Endothelial cell of umbilical vein (primary cell): ENCODE measurements at regions not wholly inside any gene's neighbourhood (a gene's known extent, or its start where the extent isn't known, plus 50 kb on each side); places are given as distances from the start of the nearest gene placed in this dataset.

ENCODE experiments used
- BruUV-seq: library from RNA; stranded (reverse); fragments of 400-500 nt; replicated peaks from 2 replicates; lab custom pipeline; 2021; lab: Mats Ljungman, UMichigan
- CTCF ChIA-PET: fragments of 300-600, 350-600 bp; sonication (Branson Sonifier 250); formaldehyde crosslinking; loops from one replicate; lab custom pipeline; 2021; ENCODE audit warnings: antibody characterized with exemption, inconsistent platforms; lab: Charles Lee
- POLR2A ChIA-PET: fragments of 300-600, 350-600 bp; sonication (Branson Sonifier 250); formaldehyde crosslinking; loops from one replicate; lab custom pipeline; 2021; ENCODE audit warnings: antibody characterized with exemption, inconsistent platforms; lab: Charles Lee
- DNase-seq: peaks from one replicate; pipeline ENCODE4 v3.0.0-alpha.2; 2011; ENCODE audit warnings: low read depth, low spot score
- FAIRE-seq: peaks from 2 replicates; lab custom pipeline; 2011; peaks lifted over from hg19 to GRCh38; lab: Jason Lieb, UNC
- H2AFZ ChIP-seq: 2 replicates; pipeline ENCODE4 v1.6.0; 2012; ENCODE audit warnings: low read depth, low read length, control low read depth, inconsistent platforms
- H3K27ac ChIP-seq: 2 replicates; pipeline ENCODE4 v1.5.1; 2011; ENCODE audit warnings: low read depth, mild to moderate bottlenecking, control low read depth, low read length, moderate library complexity; ENCODE audit not compliant: insufficient read depth
- H3K27me3 ChIP-seq, 2 experiments: 2 replicates each; pipeline versions ENCODE4 v1.6.0 to v1.6.1; 2011; ENCODE audit warnings: low read length in 2 of 2, mixed read lengths in 1 of 2; ENCODE audit not compliant: control insufficient read depth in 2 of 2, insufficient read depth in 2 of 2
- H3K36me3 ChIP-seq, 2 experiments: 2 replicates in 1 of 2; 3 replicates in 1 of 2; pipeline ENCODE4 v1.5.1; 2011; ENCODE audit warnings: low read length in 2 of 2, mild to moderate bottlenecking in 1 of 2, moderate library complexity in 1 of 2; ENCODE audit not compliant: control insufficient read depth in 2 of 2, insufficient read depth in 2 of 2; ENCODE audit errors: extremely low read depth in 1 of 2
- H3K4me1 ChIP-seq: 3 replicates; pipeline ENCODE4 v1.5.1; 2011; ENCODE audit warnings: mild to moderate bottlenecking, low read length; ENCODE audit not compliant: control insufficient read depth, insufficient read depth; ENCODE audit errors: extremely low read depth
- H3K4me2 ChIP-seq: 2 replicates; pipeline ENCODE4 v1.6.1; 2011; ENCODE audit warnings: low read length, control low read depth, mixed read lengths; ENCODE audit not compliant: insufficient read depth
- H3K4me3 ChIP-seq, 3 experiments: fragments of 200-600 bp in 1 of 3; sonication (generic), shearing (Covaris generic) in 1 of 3; replicated peaks in 1 of 3; 2 replicates each; pipeline ENCODE4 v1.5.1; 2011 to 2016; ENCODE audit warnings: control low read depth in 3 of 3, low read length in 3 of 3, mild to moderate bottlenecking in 2 of 3, inconsistent platforms in 1 of 3, low read depth in 1 of 3, moderate library complexity in 1 of 3; ENCODE audit not compliant: insufficient read depth in 1 of 3
- H3K79me2 ChIP-seq: 2 replicates; pipeline ENCODE4 v1.6.0; 2012; ENCODE audit warnings: low read length, inconsistent platforms; ENCODE audit not compliant: control insufficient read depth, insufficient read depth
- H3K9ac ChIP-seq: replicated peaks from 2 replicates; pipeline ENCODE3; 2011; ENCODE audit warnings: low read length, control low read depth; ENCODE audit not compliant: insufficient read depth; ENCODE audit errors: extremely low read depth
- H3K9me1 ChIP-seq: replicated peaks from 3 replicates; pipeline ENCODE4 v1.6.0; 2011; ENCODE audit warnings: mild to moderate bottlenecking, low read length; ENCODE audit not compliant: control insufficient read depth, insufficient read depth; ENCODE audit errors: extremely low read depth
- H3K9me3 ChIP-seq: replicated peaks from 2 replicates; pipeline ENCODE4 v1.5.1; 2012; ENCODE audit warnings: low read length, inconsistent platforms; ENCODE audit not compliant: control insufficient read depth, insufficient read depth
- H4K20me1 ChIP-seq: replicated peaks from 2 replicates; pipeline ENCODE3; 2011; ENCODE audit warnings: mild to moderate bottlenecking, low read length; ENCODE audit not compliant: control insufficient read depth, insufficient read depth; ENCODE audit errors: extremely low read depth
- EZH2 ChIP-seq: IDR thresholded peaks from 2 replicates; pipeline ENCODE4 v1.6.1; 2012; ENCODE audit warnings: borderline replicate concordance, low read depth, mild to moderate bottlenecking, moderate library complexity, low read length, inconsistent platforms; ENCODE audit not compliant: severe bottlenecking
- FOS ChIP-seq: IDR thresholded peaks from 2 replicates; pipeline ENCODE4 v1.6.1; 2011; ENCODE audit warnings: mild to moderate bottlenecking, low read length, moderate library complexity, borderline replicate concordance; ENCODE audit not compliant: insufficient read depth
- GATA2 ChIP-seq: IDR thresholded peaks from 2 replicates; pipeline ENCODE4 v1.7.0; 2011; ENCODE audit warnings: low read depth, mild to moderate bottlenecking, moderate library complexity, mixed read lengths, low read length; ENCODE audit not compliant: insufficient read length, insufficient read depth
- JUN ChIP-seq: IDR thresholded peaks from 2 replicates; pipeline ENCODE4 v1.6.1; 2011; ENCODE audit warnings: borderline replicate concordance, low read depth; ENCODE audit not compliant: insufficient read length, insufficient read depth
- MYC ChIP-seq: IDR thresholded peaks from one replicate; pipeline ENCODE4 v1.6.1; 2011; ENCODE audit warnings: mild to moderate bottlenecking, low read depth, low read length
- POLR2A ChIP-seq: IDR thresholded peaks from 2 replicates; pipeline ENCODE4 v1.6.1; 2012; ENCODE audit warnings: low read depth, mild to moderate bottlenecking, control low read depth, low read length
- POLR2AphosphoS5 ChIP-seq: IDR thresholded peaks from 2 replicates; pipeline ENCODE4 v1.6.1; 2012; ENCODE audit warnings: low read depth, mild to moderate bottlenecking, control low read depth, low read length, moderate library complexity; ENCODE audit not compliant: insufficient read depth
- dilution Hi-C: fragments of 300-500 bp; cut with MboI; formaldehyde crosslinking; loops from one replicate; pipeline ENCODE4 v1.15.0; 2019; ENCODE audit warnings: low sequenced_read_pairs; ENCODE audit not compliant: extremely low pct_ligation_motif_present
- intact Hi-C: fragments of 100-400 bp; cut with micrococcal nuclease; formaldehyde crosslinking; loops from one replicate; pipeline ENCODE4 v1.10.0; 2022
- TF ChIP-seq, protein P1 (sequence below): IDR thresholded peaks from 2 replicates; pipeline ENCODE4 v1.6.1; 2011; ENCODE audit not compliant: insufficient read depth, insufficient read length
- TF ChIP-seq, protein P2 (sequence below), 2 donors: IDR thresholded peaks; 1 replicate in 1 of 2; 2 replicates in 1 of 2; pipeline ENCODE4 v1.5.1; 2011; ENCODE audit warnings: low read length in 2 of 2, mild to moderate bottlenecking in 2 of 2, moderate library complexity in 2 of 2, control low read depth in 1 of 2, inconsistent platforms in 1 of 2, low read depth in 1 of 2; ENCODE audit not compliant: insufficient read depth in 1 of 2; ENCODE audit errors: extremely low read depth in 1 of 2

DNA sequence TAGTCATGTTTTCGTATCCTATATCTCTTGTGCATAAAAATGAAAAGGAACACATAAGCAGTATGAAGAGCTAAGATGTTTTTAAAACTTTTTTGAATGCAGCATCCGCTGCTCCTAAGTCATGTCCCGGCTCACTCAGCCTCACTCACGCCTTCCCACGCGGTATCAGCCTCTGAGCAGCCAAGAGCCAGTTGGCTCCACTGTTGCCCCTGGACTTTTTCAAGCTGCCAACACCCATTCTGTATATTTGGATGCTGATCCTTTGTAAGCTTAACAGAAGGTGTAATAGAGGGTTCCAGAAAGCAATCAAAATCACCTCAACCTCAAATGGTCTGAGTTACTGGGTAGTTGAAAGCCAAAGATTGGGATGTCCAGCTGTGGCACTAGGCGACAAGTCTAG lies 139.3 kb downstream of the TTLL2 start:
- Histone ChIP-seq H3K9me3 (no peaks in the 10 kb centered on the region), H3K4me1 (peaks cover 4% of the 10 kb centered on the region), H3K4me3 (no peak overlapping the region), H2AFZ (no peak overlapping the region), H3K9me1 (no peaks in the 10 kb centered on the region), H4K20me1 (no peaks in the 10 kb centered on the region), H3K4me2 (no peak overlapping the region), H3K9ac (no peak overlapping the region), H3K27me3 (no peaks in the 10 kb centered on the region), H3K79me2 (no peaks in the 10 kb centered on the region), H3K36me3 (no peaks in the 10 kb centered on the region), H3K27ac (no peak overlapping the region)
- no peak for FAIRE-seq
- intact Hi-C loops: no loop called here
- POLR2A ChIA-PET: no interaction called here
- CTCF ChIA-PET: no interaction called here
- DNase-seq: no peak
- dilution Hi-C loops: no loop called here
- TF ChIP-seq MYC (no peak), GATA2 (no peak), EZH2 (no peak), FOS (no peak), POLR2AphosphoS5 (no peak), POLR2A (no peak), JUN (no peak)
- TF ChIP-seq, protein P1, sequence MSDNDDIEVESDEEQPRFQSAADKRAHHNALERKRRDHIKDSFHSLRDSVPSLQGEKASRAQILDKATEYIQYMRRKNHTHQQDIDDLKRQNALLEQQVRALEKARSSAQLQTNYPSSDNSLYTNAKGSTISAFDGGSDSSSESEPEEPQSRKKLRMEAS: no peak
- TF ChIP-seq, protein P2, sequence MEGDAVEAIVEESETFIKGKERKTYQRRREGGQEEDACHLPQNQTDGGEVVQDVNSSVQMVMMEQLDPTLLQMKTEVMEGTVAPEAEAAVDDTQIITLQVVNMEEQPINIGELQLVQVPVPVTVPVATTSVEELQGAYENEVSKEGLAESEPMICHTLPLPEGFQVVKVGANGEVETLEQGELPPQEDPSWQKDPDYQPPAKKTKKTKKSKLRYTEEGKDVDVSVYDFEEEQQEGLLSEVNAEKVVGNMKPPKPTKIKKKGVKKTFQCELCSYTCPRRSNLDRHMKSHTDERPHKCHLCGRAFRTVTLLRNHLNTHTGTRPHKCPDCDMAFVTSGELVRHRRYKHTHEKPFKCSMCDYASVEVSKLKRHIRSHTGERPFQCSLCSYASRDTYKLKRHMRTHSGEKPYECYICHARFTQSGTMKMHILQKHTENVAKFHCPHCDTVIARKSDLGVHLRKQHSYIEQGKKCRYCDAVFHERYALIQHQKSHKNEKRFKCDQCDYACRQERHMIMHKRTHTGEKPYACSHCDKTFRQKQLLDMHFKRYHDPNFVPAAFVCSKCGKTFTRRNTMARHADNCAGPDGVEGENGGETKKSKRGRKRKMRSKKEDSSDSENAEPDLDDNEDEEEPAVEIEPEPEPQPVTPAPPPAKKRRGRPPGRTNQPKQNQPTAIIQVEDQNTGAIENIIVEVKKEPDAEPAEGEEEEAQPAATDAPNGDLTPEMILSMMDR (IDR thresholded peaks at IDR 0.05; ENCODE audit: extremely low read depth in 1 of 2, insufficient read depth in 1 of 2, low read depth in 1 of 2, low read length in 2 of 2): no peak
- BruUV-seq: no TSS peak
